ENCODE measurements at regions not wholly inside any gene's neighbourhood (a gene's known extent, or its start where the extent isn't known, plus 50 kb on each side); places are given as distances from the start of the nearest gene placed in this dataset.

DNA sequence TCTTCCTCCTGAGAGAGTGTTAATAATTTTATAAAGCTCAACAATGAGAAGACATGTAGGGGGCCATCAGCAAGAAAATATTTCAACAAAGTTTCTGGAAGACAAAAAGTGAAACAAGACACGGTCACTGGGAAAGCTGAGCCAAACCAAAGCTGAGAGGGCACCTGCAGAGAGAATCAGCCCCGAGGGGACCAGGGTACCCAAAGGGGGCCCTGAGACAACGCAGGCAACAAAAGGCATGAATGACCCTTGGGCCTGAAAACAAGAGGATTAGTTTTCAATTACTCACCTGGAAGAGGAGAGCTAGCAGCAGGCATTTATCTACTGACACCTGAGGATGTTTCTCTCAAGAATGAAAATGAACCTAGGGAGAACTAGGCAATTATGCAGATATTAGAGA, 461.2 kb upstream of the MGMT start:
- DNase-seq (ENCODE audit: low read depth) = no peak

GRCh38 chr10:129018511-129018910, 448.5 kb upstream of the MGMT start:
- DNase-seq (ENCODE audit: low read depth) = no peak

DNA sequence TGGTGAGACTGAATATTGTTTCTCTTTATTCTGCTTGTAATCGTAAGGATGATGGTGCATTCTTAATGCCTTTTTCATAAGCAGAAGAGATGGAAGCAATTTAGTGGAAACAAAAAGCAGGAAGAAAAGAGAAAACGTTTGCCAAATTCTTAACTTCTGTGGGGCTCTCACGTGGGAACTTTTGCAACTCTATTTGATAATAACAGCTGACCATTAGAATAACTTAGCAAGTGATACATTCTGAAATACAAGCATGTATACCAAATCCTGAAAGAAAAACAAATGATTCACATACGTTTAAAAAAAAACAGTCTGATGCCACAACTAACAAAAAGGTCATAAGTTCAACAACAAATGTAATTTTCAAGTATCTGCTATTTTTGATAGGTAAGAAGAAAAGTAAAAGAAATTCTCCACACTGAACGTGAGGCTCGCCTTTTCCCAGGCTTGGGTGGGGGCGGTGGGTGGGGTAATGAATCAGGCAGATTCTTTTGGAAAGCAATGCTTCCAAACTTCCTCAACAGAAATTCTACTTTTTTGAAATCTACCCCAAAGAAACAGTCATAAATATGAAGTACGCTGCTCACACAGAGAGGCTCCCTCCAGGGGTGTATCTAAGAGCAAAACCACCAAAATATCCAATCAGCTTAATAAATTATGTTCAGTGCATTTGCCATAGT, 446.2 kb upstream of the MGMT start:
- DNase-seq (ENCODE audit: low read depth) = no peak

- no peak for DNase-seq (ENCODE audit: low read depth)
Measured at GRCh38 chr10:129021594-129022304, 445.3 kb upstream of the MGMT start.

DNA sequence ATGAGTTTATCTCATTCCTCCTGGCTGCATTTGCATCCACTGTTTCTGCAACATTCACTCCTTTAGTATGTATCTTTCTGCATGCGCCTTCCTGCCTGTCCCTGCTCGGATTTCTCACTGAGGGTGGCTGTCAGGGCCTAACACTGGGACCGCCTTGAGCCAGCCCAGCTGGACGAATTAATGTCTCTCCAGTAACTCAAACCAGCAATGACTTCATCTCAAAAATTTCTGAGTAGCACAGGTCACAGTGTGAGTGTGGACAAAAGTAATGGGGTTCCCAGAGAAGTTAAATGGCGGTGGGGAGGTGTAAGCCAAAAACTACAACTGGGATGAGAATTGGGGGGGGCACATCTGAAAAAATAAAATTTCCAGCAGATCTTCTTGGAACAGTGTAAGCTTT, 444.0 kb upstream of the MGMT start:
- DNase-seq (ENCODE audit: low read depth) = no peak

DNA sequence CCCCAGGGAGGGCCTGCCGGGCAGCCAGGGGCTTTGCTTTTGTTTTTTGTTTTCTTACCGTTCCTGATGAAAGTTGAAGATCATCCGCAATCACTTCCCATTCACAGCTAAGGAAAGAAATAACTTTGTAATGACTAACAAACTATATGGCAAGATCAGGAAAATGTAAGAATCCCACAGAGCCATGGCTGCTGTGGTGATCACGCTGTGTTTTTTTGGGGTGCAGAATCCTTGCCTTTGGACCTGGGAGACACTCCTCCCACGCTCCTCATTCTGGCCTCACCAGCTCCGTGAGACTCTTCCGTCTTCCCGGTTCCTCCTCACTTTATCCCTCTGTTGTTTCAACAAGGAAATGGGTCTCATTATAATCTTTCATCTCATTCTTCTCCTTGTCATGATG, 443.0 kb upstream of the MGMT start:
- DNase-seq (ENCODE audit: low read depth) = no peak

DNA sequence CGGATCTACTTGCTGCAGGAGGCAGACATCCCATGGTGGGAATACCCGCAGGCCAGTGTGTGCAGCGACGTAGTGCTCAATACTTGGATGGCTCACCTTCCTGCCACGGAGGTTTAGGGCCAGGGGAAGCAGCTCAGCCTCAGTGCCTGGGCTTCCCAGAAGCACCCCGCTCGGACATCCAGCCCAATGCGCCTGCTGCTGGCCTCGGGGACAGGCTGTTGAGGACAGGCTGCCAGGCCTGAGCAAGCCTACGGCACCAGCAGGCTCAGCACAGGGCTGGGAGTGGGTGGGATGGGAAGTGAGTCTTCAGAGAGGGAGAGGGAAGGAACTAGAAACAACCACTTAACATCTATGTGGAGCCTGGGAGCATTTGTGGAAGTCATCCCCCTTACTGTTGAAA, 441.3 kb upstream of the MGMT start:
- no peak for DNase-seq (ENCODE audit: low read depth)

DNA sequence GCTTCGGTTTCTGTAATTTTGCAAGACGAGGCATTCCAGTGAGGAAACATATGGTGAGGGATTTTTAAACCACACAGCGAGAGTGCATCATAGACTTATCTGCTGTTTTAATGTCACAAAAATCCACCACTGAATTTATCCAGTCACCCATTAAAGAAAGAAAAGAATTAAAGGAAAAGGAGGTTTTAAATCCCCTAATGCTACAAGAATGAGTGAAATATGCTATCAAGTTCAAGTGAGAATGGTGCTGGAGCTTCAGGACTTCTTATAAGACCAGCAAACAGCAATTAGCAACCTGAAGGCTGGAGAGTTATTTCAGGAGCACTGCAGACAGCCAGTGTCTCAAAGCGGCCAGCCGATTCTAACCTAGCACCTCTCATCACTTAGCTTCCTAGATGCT, 439.1 kb upstream of the MGMT start:
- no peak for DNase-seq (ENCODE audit: low read depth)

- no peak for DNase-seq (ENCODE audit: low read depth)
Measured at GRCh38 chr10:129028451-129028850, 438.6 kb upstream of the MGMT start.

- DNase-seq (ENCODE audit: low read depth) = no peak
Measured at GRCh38 chr10:129029051-129029450, 438.0 kb upstream of the MGMT start.

- no peak for DNase-seq (ENCODE audit: low read depth)
Measured at GRCh38 chr10:129029851-129030602, 437.0 kb upstream of the MGMT start.

DNA sequence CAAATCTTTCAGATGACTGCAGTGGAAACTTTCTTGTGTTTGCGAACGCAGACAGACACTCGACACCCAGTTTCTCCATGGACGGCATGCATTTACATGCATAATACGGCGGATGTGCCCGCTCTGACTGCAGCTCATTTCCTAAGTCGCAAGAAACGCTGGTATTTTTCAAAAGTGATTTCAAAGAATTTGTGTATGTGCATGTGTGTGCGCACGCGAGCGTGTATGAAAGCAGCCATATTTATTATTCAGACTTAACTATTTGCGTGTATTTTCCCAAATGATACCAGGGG, 436.5 kb upstream of the MGMT start:
- no peak for DNase-seq (ENCODE audit: low read depth)

GRCh38 chr10:129030996-129031843, 435.8 kb upstream of the MGMT start:
- DNase-seq (ENCODE audit: low read depth) = peak; percentile 14

GRCh38 chr10:129031844-129032150, 435.2 kb upstream of the MGMT start:
- no peak for DNase-seq (ENCODE audit: low read depth)

GRCh38 chr10:129032372-129033313, 434.4 kb upstream of the MGMT start:
- DNase-seq (ENCODE audit: low read depth) = no peak

GRCh38 chr10:129033340-129033739, 433.7 kb upstream of the MGMT start:
- no peak for DNase-seq (ENCODE audit: low read depth)

DNA sequence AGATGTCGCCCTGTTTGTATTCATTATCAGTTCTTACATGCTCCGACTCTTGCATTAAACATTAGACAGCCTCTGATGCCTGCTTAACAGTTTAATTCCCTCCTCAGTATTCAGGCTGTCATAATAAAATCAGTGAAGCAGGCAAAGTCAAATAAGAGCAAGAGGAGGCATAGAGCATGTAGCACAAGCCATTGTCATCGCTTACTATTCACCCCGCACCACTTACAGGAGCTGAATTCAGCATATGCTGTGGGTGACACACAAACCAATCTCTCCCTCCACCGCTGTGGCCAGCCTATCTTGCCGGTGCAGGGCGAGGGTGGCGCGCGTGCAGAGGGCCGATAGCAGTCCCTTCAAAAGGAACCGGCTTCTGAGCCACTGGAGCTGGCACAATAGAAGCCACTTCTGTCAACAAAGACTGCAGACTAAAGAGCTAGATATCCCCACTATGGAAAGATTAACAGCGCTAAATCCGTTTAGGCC, 433.2 kb upstream of the MGMT start:
- no peak for DNase-seq (ENCODE audit: low read depth)

DNA sequence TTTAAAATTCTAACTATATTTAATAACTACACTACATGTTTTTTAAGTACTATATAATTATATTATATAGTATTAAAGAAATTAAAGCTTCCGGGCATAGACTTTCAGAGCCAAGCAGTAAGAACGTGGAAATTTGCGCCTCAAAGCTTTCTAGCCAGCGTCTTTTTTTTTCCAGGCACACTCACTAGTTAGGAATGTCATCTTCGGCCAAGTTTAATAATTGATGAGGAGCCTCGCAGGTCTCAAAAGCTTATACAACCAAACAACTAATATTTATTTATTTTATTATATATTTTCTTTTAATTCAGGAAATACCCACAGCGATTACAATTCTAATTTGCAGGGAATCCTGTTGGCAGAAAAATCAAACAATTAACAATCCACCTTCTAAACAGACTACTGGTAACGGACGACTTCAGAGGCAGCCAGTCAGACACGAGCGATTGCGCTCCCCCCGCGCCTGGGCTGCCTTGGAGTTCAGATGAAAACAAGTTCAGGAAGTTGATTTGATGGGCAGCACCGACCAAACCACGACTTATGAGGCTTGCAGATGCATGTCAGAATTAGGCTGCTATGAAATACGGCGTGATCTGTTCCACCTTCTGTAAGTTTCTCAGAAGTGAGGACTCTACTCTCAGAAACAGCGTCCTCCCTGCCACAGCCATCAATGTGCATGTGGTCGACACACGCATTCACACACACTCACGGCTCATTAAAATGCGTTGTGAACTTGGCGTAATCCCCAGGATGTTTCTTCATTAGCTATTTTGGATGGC, 431.8 kb upstream of the MGMT start:
- DNase-seq (ENCODE audit: low read depth) = no peak

- DNase-seq (ENCODE audit: low read depth) = no peak
Measured at GRCh38 chr10:129038522-129038921, 428.5 kb upstream of the MGMT start.
